Activated B cell treated with CpG ODN at 0.5 μM for 24 hours (primary cell): ENCODE measurements at regions not wholly inside any gene's neighbourhood (a gene's known extent, or its start where the extent isn't known, plus 50 kb on each side); places are given as distances from the start of the nearest gene placed in this dataset.

Source experiments
- ATAC-seq: fragments of 200-7000 bp; cut with Tn5 transposase; one replicate; pipeline ENCODE4 v1.10.0; 2021; ENCODE audit warnings: low read depth, mild to moderate bottlenecking, moderate library complexity
- CTCF ChIA-PET: fragments of 350-600 bp; sonication (Branson Sonifier 250); formaldehyde crosslinking; loops from one replicate; lab custom pipeline; 2021; ENCODE audit warnings: antibody characterized with exemption; lab: Charles Lee
- POLR2A ChIA-PET: fragments of 350-600 bp; sonication (Branson Sonifier 250); formaldehyde crosslinking; loops from one replicate; lab custom pipeline; 2021; ENCODE audit warnings: antibody characterized with exemption; lab: Charles Lee
- DNase-seq: peaks from one replicate; pipeline ENCODE4 v3.0.0; 2022
- H3K27ac Mint-ChIP-seq: one replicate; pipeline ENCODE4 v1.8.0; 2020; ENCODE audit warnings: mixed read lengths
- H3K27me3 Mint-ChIP-seq: one replicate; pipeline ENCODE4 v1.8.0; 2021; ENCODE audit warnings: mixed read lengths
- H3K36me3 Mint-ChIP-seq: one replicate; pipeline ENCODE4 v1.8.0; 2021; ENCODE audit warnings: low read depth, mixed read lengths
- H3K4me1 Mint-ChIP-seq: one replicate; pipeline ENCODE4 v1.8.0; 2021; ENCODE audit warnings: mixed read lengths
- H3K4me3 Mint-ChIP-seq: one replicate; pipeline ENCODE4 v1.8.0; 2020; ENCODE audit warnings: mild to moderate bottlenecking, mixed read lengths
- H3K9me3 Mint-ChIP-seq: one replicate; pipeline ENCODE4 v1.8.0; 2020; ENCODE audit warnings: mixed read lengths
- CTCF ChIP-seq: fragments of 200-600 bp; IDR thresholded peaks from one replicate; pipeline ENCODE4 v1.8.0; 2022; ENCODE audit warnings: antibody characterized with exemption, mild to moderate bottlenecking
- intact Hi-C: fragments of 100-400 bp; cut with micrococcal nuclease; formaldehyde crosslinking; loops from one replicate; pipeline ENCODE4 v1.15.1; 2024

- no peak for DNase-seq
- POLR2A ChIA-PET, result no interaction called here
- CTCF ChIA-PET, result no interaction called here
- no peak overlapping the region for H3K27ac Mint-ChIP-seq
- H3K4me3 Mint-ChIP-seq, result no peak overlapping the region
- no peaks in the 10 kb centered on the region for H3K36me3 Mint-ChIP-seq
- H3K27me3 Mint-ChIP-seq, result peaks cover 3% of the 10 kb centered on the region
- intact Hi-C loops, result no loop called here
- H3K4me1 Mint-ChIP-seq, result no peaks in the 10 kb centered on the region
- no peak for TF ChIP-seq CTCF
- peaks cover 12% of the 10 kb centered on the region for H3K9me3 Mint-ChIP-seq
- ATAC-seq, result no peak
These were observed 51.3 kb upstream of the PTPN3 start for GRCh38 chr9:109549386-109549785.

GRCh38 chr9:109551651-109552050 is 53.5 kb upstream of the PTPN3 start:
- POLR2A ChIA-PET, result no interaction called here
- Mint-ChIP-seq H3K4me3 (no peak overlapping the region), H3K36me3 (no peaks in the 10 kb centered on the region), H3K9me3 (peaks cover 12% of the 10 kb centered on the region), H3K27me3 (peaks cover 8% of the 10 kb centered on the region), H3K27ac (no peak overlapping the region), H3K4me1 (no peaks in the 10 kb centered on the region)
- no peak for TF ChIP-seq CTCF
- no peak for ATAC-seq
- CTCF ChIA-PET, result no interaction called here
- intact Hi-C loops, result no loop called here
- no peak for DNase-seq

GRCh38 chr9:109555215-109555614 is 57.1 kb upstream of the PTPN3 start:
- H3K27ac Mint-ChIP-seq, result no peak overlapping the region
- POLR2A ChIA-PET, result no interaction called here

GRCh38 chr9:109556061-109556460 is 58.0 kb upstream of the PTPN3 start:
- H3K27ac Mint-ChIP-seq, result no peak overlapping the region
- no peaks in the 10 kb centered on the region for H3K36me3 Mint-ChIP-seq
- no peak for TF ChIP-seq CTCF
- ChIA-PET POLR2A (no interaction called here), CTCF (no interaction called here)
- no peaks in the 10 kb centered on the region for H3K4me1 Mint-ChIP-seq
- no peak for ATAC-seq
- no peak for DNase-seq
- H3K4me3 Mint-ChIP-seq, result no peak overlapping the region
- H3K9me3 Mint-ChIP-seq, result peaks cover 2% of the 10 kb centered on the region
- intact Hi-C loops, result no loop called here
- H3K27me3 Mint-ChIP-seq, result peaks cover 15% of the 10 kb centered on the region

More at GRCh38 chr9:109555215-109555614, 57.1 kb upstream of the PTPN3 start:
- intact Hi-C loops, result no loop called here
- CTCF ChIA-PET, result no interaction called here
- peaks cover 10% of the 10 kb centered on the region for H3K27me3 Mint-ChIP-seq
- no peak for TF ChIP-seq CTCF
- H3K9me3 Mint-ChIP-seq, result no peaks in the 10 kb centered on the region
- DNase-seq (no peak), ATAC-seq (no peak)
- no peak overlapping the region for H3K4me3 Mint-ChIP-seq
- no peaks in the 10 kb centered on the region for H3K4me1 Mint-ChIP-seq
- H3K36me3 Mint-ChIP-seq, result no peaks in the 10 kb centered on the region

- H3K4me3 Mint-ChIP-seq, result no peak overlapping the region
These were observed 58.7 kb upstream of the PTPN3 start for GRCh38 chr9:109556786-109557185.

More at GRCh38 chr9:109556786-109557185, 58.7 kb upstream of the PTPN3 start:
- Mint-ChIP-seq H3K4me1 (no peaks in the 10 kb centered on the region), H3K27me3 (peaks cover 14% of the 10 kb centered on the region), H3K36me3 (no peaks in the 10 kb centered on the region), H3K9me3 (peaks cover 2% of the 10 kb centered on the region), H3K27ac (no peak overlapping the region)
- intact Hi-C loops, result no loop called here
- no peak for ATAC-seq
- DNase-seq, result no peak
- CTCF ChIA-PET, result no interaction called here
- no peak for TF ChIP-seq CTCF
- POLR2A ChIA-PET, result no interaction called here
